ENCODE measurements at regions not wholly inside any gene's neighbourhood (a gene's known extent, or its start where the extent isn't known, plus 50 kb on each side); places are given as distances from the start of the nearest gene placed in this dataset.

DNA sequence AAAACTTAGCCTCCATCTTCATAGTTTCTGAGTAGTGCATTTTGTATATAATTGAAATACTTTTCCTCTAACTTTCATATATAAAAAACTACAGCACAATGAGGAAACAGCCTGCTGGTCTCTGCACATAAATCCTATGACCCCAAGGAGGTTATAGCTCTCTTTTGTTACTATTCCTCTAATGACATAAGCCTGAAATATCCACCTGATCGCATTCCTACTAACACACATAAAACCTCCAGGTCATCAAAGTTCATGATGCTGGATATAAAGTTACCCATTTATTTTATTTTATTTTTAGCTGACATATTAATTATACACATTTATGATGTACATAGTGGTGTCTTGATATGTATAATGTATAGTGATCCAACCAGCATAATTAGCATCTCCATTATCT lies 1042.0 kb upstream of the B3GALT2 start:
- no peaks in the 10 kb centered on the region for H3K9me3 ChIP-seq
- DNase-seq (ENCODE audit: low read depth in 1 of 2, low spot score in 1 of 2) (no peak), FAIRE-seq (no peak), ATAC-seq (no peak)
- H3K4me1 ChIP-seq, result peaks cover 9% of the 10 kb centered on the region; the same call in 2 of the 3 replicates
- CTCF ChIA-PET, result no interaction called here
- no peak overlapping the region for H3K27ac ChIP-seq
- H3K4me2 ChIP-seq, result no peak overlapping the region
- 82% methylated on average over 1 of the region's 1 CpG for WGBS (ENCODE audit: missing lambda C conversion rate)
- TF ChIP-seq, protein P1, sequence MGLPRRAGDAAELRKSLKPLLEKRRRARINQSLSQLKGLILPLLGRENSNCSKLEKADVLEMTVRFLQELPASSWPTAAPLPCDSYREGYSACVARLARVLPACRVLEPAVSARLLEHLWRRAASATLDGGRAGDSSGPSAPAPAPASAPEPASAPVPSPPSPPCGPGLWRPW (IDR thresholded peaks at IDR 0.05), result no peak
- TF ChIP-seq JUN (IDR thresholded peaks at IDR 0.05) (no peak), CHD2 (IDR thresholded peaks at IDR 0.05; ENCODE audit: low read length, partially characterized antibody) (no peak), HOXA7 (CRISPR knock-in tag; IDR thresholded peaks at IDR 0.05) (no peak), KDM5A (IDR thresholded peaks at IDR 0.05) (no peak), RCOR1 (IDR thresholded peaks at IDR 0.05; ENCODE audit: low read depth, low read length) (no peak), HDAC2 (IDR thresholded peaks at IDR 0.05) (no peak), RFX5 (IDR thresholded peaks at IDR 0.05) (no peak), RAD21 (conservative IDR thresholded peaks at IDR 0.05 in 1 of 2, IDR thresholded peaks at IDR 0.05 in 1 of 2) (no peak), HEYL (CRISPR knock-in tag; IDR thresholded peaks at IDR 0.05) (no peak), PHF8 (IDR thresholded peaks at IDR 0.05; ENCODE audit: borderline replicate concordance, low read depth) (no peak), FOSB (CRISPR knock-in tag; IDR thresholded peaks at IDR 0.05) (no peak), RARB (CRISPR knock-in tag; IDR thresholded peaks at IDR 0.05) (no peak), POLR2AphosphoS2 (conservative IDR thresholded peaks at IDR 0.05; ENCODE audit: low read length) (no peak)
- TF ChIP-seq, protein P2, sequence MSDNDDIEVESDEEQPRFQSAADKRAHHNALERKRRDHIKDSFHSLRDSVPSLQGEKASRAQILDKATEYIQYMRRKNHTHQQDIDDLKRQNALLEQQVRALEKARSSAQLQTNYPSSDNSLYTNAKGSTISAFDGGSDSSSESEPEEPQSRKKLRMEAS (IDR thresholded peaks at IDR 0.05), result no peak
- TF ChIP-seq, protein P3, sequence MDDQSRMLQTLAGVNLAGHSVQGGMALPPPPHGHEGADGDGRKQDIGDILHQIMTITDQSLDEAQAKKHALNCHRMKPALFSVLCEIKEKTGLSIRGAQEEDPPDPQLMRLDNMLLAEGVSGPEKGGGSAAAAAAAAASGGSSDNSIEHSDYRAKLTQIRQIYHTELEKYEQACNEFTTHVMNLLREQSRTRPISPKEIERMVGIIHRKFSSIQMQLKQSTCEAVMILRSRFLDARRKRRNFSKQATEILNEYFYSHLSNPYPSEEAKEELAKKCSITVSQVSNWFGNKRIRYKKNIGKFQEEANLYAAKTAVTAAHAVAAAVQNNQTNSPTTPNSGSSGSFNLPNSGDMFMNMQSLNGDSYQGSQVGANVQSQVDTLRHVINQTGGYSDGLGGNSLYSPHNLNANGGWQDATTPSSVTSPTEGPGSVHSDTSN (IDR thresholded peaks at IDR 0.05), result no peak
- TF ChIP-seq, protein P4, sequence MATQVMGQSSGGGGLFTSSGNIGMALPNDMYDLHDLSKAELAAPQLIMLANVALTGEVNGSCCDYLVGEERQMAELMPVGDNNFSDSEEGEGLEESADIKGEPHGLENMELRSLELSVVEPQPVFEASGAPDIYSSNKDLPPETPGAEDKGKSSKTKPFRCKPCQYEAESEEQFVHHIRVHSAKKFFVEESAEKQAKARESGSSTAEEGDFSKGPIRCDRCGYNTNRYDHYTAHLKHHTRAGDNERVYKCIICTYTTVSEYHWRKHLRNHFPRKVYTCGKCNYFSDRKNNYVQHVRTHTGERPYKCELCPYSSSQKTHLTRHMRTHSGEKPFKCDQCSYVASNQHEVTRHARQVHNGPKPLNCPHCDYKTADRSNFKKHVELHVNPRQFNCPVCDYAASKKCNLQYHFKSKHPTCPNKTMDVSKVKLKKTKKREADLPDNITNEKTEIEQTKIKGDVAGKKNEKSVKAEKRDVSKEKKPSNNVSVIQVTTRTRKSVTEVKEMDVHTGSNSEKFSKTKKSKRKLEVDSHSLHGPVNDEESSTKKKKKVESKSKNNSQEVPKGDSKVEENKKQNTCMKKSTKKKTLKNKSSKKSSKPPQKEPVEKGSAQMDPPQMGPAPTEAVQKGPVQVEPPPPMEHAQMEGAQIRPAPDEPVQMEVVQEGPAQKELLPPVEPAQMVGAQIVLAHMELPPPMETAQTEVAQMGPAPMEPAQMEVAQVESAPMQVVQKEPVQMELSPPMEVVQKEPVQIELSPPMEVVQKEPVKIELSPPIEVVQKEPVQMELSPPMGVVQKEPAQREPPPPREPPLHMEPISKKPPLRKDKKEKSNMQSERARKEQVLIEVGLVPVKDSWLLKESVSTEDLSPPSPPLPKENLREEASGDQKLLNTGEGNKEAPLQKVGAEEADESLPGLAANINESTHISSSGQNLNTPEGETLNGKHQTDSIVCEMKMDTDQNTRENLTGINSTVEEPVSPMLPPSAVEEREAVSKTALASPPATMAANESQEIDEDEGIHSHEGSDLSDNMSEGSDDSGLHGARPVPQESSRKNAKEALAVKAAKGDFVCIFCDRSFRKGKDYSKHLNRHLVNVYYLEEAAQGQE (IDR thresholded peaks at IDR 0.05), result no peak
- TF ChIP-seq, protein P5, sequence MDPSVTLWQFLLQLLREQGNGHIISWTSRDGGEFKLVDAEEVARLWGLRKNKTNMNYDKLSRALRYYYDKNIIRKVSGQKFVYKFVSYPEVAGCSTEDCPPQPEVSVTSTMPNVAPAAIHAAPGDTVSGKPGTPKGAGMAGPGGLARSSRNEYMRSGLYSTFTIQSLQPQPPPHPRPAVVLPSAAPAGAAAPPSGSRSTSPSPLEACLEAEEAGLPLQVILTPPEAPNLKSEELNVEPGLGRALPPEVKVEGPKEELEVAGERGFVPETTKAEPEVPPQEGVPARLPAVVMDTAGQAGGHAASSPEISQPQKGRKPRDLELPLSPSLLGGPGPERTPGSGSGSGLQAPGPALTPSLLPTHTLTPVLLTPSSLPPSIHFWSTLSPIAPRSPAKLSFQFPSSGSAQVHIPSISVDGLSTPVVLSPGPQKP (IDR thresholded peaks at IDR 0.05; ENCODE audit: low read depth, low read length), result no peak
- TF ChIP-seq, protein P6, sequence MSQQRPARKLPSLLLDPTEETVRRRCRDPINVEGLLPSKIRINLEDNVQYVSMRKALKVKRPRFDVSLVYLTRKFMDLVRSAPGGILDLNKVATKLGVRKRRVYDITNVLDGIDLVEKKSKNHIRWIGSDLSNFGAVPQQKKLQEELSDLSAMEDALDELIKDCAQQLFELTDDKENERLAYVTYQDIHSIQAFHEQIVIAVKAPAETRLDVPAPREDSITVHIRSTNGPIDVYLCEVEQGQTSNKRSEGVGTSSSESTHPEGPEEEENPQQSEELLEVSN (IDR thresholded peaks at IDR 0.05; ENCODE audit: borderline replicate concordance, low read depth), result no peak
- H3K4me3 ChIP-seq, result no peak overlapping the region
- POLR2A ChIA-PET, result no interaction called here

DNA sequence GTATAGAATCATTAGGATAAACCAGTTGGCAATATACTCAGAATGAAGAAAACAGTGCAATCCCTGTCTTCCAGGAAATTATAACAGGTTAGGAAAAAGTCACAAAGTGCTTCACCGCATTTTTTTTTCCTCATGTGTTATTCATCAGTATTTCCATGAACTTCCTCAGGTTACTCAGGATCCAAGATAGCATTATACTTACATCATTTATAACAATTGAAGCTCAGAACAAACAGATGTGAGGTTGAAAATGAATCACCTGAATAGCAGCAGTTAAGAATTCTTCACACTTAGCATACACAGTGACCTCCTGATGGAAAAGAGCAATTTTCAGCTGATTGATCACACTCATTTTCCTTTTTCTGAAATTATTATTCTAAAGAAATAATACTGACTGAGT lies 1040.7 kb upstream of the B3GALT2 start:
- Histone ChIP-seq H3K4me3 (no peak overlapping the region), H3K9me3 (no peaks in the 10 kb centered on the region), H3K4me1 (no peaks in the 10 kb centered on the region), H3K4me2 (no peak overlapping the region), H3K27ac (no peak overlapping the region)
- CTCF ChIA-PET, result no interaction called here
- 74% methylated on average over 1 of the region's 1 CpG for WGBS (ENCODE audit: missing lambda C conversion rate)
- DNase-seq (ENCODE audit: low read depth in 1 of 2, low spot score in 1 of 2), result no peak
- no peak for FAIRE-seq
- POLR2A ChIA-PET, result no interaction called here
- no peak for ATAC-seq
- TF ChIP-seq TFCP2L1 (CRISPR knock-in tag; IDR thresholded peaks at IDR 0.05) (no peak), NFE2L2 (conservative IDR thresholded peaks at IDR 0.05; ENCODE audit: low read length) (no peak), BHLHE40 (IDR thresholded peaks at IDR 0.05; ENCODE audit: low read depth, low read length) (no peak)
- TF ChIP-seq, protein P3 (IDR thresholded peaks at IDR 0.05), result no peak
- TF ChIP-seq, protein P2 (IDR thresholded peaks at IDR 0.05), result no peak
- TF ChIP-seq, protein P1 (IDR thresholded peaks at IDR 0.05), result no peak

All from A549 (cell line).